Osteocyte (in vitro differentiated cells): ENCODE measurements at regions not wholly inside any gene's neighbourhood (a gene's known extent, or its start where the extent isn't known, plus 50 kb on each side); places are given as distances from the start of the nearest gene placed in this dataset.

Experiments used
- DNase-seq: peaks from one replicate; pipeline ENCODE4 v3.0.0; 2021; ENCODE audit warnings: mixed read lengths; ENCODE audit not compliant: unreplicated experiment; ENCODE audit errors: extremely low spot score
- H3K27ac Mint-ChIP-seq: one replicate; pipeline ENCODE4 v1.8.0; 2021; ENCODE audit warnings: mild to moderate bottlenecking, mixed read lengths; ENCODE audit not compliant: unreplicated experiment
- H3K27me3 Mint-ChIP-seq: one replicate; pipeline ENCODE4 v1.8.0; 2021; ENCODE audit warnings: mixed read lengths; ENCODE audit not compliant: unreplicated experiment
- H3K36me3 Mint-ChIP-seq: one replicate; pipeline ENCODE4 v1.8.0; 2021; ENCODE audit warnings: mixed read lengths; ENCODE audit not compliant: unreplicated experiment
- H3K4me1 Mint-ChIP-seq: one replicate; pipeline ENCODE4 v1.8.0; 2021; ENCODE audit warnings: mixed read lengths; ENCODE audit not compliant: unreplicated experiment
- H3K4me3 Mint-ChIP-seq: one replicate; pipeline ENCODE4 v1.8.0; 2021; ENCODE audit warnings: mild to moderate bottlenecking, moderate library complexity, mixed read lengths; ENCODE audit not compliant: unreplicated experiment
- H3K9me3 Mint-ChIP-seq: one replicate; pipeline ENCODE4 v1.8.0; 2021; ENCODE audit warnings: mixed read lengths; ENCODE audit not compliant: unreplicated experiment
- TF ChIP-seq, protein P1 (sequence below): fragments of 200-600 bp; sonication (generic); IDR thresholded peaks from 2 replicates; pipeline ENCODE4 v1.5.0; 2021; ENCODE audit warnings: antibody characterized with exemption, mild to moderate bottlenecking, moderate library complexity

GRCh38 chr21:33988237-33989017 is 72.8 kb upstream of the ATP5PO start:
- H3K36me3 Mint-ChIP-seq, result no peaks in the 10 kb centered on the region
- H3K4me1 Mint-ChIP-seq, result peaks cover 4% of the 10 kb centered on the region
- peaks cover 9% of the 10 kb centered on the region for H3K27me3 Mint-ChIP-seq
- peaks cover 6% of the 10 kb centered on the region for H3K9me3 Mint-ChIP-seq
- no peak overlapping the region for H3K27ac Mint-ChIP-seq
- no peak for DNase-seq
- no peak overlapping the region for H3K4me3 Mint-ChIP-seq
- TF ChIP-seq, protein P1, sequence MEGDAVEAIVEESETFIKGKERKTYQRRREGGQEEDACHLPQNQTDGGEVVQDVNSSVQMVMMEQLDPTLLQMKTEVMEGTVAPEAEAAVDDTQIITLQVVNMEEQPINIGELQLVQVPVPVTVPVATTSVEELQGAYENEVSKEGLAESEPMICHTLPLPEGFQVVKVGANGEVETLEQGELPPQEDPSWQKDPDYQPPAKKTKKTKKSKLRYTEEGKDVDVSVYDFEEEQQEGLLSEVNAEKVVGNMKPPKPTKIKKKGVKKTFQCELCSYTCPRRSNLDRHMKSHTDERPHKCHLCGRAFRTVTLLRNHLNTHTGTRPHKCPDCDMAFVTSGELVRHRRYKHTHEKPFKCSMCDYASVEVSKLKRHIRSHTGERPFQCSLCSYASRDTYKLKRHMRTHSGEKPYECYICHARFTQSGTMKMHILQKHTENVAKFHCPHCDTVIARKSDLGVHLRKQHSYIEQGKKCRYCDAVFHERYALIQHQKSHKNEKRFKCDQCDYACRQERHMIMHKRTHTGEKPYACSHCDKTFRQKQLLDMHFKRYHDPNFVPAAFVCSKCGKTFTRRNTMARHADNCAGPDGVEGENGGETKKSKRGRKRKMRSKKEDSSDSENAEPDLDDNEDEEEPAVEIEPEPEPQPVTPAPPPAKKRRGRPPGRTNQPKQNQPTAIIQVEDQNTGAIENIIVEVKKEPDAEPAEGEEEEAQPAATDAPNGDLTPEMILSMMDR, result no peak

DNA sequence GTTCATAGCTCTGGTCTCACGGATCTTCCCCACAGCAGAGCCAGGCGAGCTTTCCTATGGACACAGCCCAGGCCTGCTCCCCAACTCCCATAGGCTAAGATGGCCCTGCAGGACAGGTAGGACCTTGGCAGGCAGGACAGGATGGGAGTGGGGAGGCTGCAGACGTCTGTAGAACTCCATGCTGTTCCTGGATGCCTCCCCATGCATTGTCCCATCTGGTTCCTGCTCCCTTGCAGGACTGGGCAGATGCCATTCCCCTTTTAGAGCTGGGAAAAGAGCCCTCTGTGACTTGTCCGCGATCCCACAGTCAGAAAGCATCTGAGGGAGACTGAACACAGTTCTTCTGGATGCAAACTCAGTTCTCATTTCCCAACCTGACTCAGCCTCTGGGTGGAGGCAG is 71.9 kb upstream of the ATP5PO start:
- Mint-ChIP-seq H3K4me3 (no peak overlapping the region), H3K36me3 (no peaks in the 10 kb centered on the region), H3K27me3 (peaks cover 10% of the 10 kb centered on the region), H3K4me1 (peaks cover 4% of the 10 kb centered on the region), H3K9me3 (peaks cover 6% of the 10 kb centered on the region), H3K27ac (no peak overlapping the region)
- TF ChIP-seq, protein P1, result no peak
- DNase-seq, result no peak

DNA sequence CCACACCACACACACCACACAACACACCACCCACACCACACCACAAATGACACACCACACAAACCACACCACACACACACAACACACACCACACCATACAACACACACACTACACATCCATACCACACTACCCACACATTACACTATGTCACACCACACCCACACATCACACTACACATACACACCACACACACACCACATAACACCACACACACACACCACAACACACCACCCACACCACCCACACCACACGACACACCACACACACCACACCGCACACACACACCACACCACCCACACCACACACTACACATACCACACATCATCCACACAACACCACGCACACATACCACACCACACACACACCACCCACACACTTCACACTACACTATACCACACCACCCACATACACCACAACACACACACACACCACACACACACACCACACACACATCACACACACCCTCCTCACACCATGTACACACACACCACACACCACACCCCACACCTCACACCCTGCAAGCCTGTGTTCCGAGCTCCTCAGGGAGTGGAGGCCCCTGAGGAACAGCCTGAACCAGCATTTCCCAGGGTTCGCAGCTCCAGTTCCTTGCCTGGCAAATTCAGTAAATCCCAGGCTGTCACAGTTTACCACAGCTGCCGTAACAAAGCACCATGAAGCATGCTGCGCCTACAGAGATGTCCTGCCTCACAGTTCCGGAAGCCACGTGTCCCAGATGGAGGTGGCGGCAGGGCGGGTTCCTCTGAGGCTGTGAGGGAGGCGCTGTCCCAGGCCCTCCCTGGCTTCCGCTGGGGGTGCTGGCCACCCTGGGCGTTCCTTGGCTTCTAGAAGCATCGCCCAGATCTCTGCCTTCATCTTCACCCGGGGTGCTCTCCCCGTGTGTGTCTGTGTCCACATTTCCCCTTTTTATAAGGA is 69.8 kb upstream of the ATP5PO start:
- H3K4me1 Mint-ChIP-seq, result peaks cover 4% of the 10 kb centered on the region
- H3K4me3 Mint-ChIP-seq, result no peak overlapping the region
- H3K36me3 Mint-ChIP-seq, result no peaks in the 10 kb centered on the region
- TF ChIP-seq, protein P1, result no peak
- no peak overlapping the region for H3K27ac Mint-ChIP-seq
- no peak for DNase-seq
- H3K27me3 Mint-ChIP-seq, result peaks cover 2% of the 10 kb centered on the region
- H3K9me3 Mint-ChIP-seq, result no peaks in the 10 kb centered on the region

GRCh38 chr21:33984021-33984481 is 68.4 kb upstream of the ATP5PO start:
- no peak overlapping the region for H3K27ac Mint-ChIP-seq
- DNase-seq, result no peak
- peaks cover 4% of the 10 kb centered on the region for H3K4me1 Mint-ChIP-seq
- H3K4me3 Mint-ChIP-seq, result no peak overlapping the region
- H3K9me3 Mint-ChIP-seq, result no peaks in the 10 kb centered on the region
- no peaks in the 10 kb centered on the region for H3K36me3 Mint-ChIP-seq
- TF ChIP-seq, protein P1, result no peak
- H3K27me3 Mint-ChIP-seq, result peaks cover 2% of the 10 kb centered on the region
